ENCODE measurements at regions not wholly inside any gene's neighbourhood (a gene's known extent, or its start where the extent isn't known, plus 50 kb on each side); places are given as distances from the start of the nearest gene placed in this dataset.

GRCh38 chr3:14297305-14297704 lies 105.1 kb upstream of the SLC6A6 start:
- H3K14ac ChIP-seq (ENCODE audit: insufficient read depth, low read length) = no peak overlapping the region
- Mint-ChIP-seq H3K9me3 (no peaks in the 10 kb centered on the region), H3K4me1 (peaks cover 15 to 19% of the 10 kb centered on the region in 2 experiments), H3K4me3 (no peak overlapping the region; a peak in 1 of 5 replicates), H3K27ac (peak overlapping the region in 1 of 3 experiments; percentile 83; a peak in 1 of 7 replicates), H3K36me3 (ENCODE audit: insufficient read depth in 1 of 3, low read depth in 3 of 3) (peaks cover 0 to 2% (median 0%) of the 10 kb centered on the region in 3 experiments; a peak in 2 of 7 replicates), H3K27me3 (ENCODE audit: low read depth) (peaks cover 11% of the 10 kb centered on the region; the same call in 1 of the 2 replicates)
- no peak overlapping the region for H3T11ph ChIP-seq (ENCODE audit: low read length)
- no peak overlapping the region for H3K23ac ChIP-seq (ENCODE audit: insufficient read length, low read depth, low read length)
- TF ChIP-seq, protein P1, sequence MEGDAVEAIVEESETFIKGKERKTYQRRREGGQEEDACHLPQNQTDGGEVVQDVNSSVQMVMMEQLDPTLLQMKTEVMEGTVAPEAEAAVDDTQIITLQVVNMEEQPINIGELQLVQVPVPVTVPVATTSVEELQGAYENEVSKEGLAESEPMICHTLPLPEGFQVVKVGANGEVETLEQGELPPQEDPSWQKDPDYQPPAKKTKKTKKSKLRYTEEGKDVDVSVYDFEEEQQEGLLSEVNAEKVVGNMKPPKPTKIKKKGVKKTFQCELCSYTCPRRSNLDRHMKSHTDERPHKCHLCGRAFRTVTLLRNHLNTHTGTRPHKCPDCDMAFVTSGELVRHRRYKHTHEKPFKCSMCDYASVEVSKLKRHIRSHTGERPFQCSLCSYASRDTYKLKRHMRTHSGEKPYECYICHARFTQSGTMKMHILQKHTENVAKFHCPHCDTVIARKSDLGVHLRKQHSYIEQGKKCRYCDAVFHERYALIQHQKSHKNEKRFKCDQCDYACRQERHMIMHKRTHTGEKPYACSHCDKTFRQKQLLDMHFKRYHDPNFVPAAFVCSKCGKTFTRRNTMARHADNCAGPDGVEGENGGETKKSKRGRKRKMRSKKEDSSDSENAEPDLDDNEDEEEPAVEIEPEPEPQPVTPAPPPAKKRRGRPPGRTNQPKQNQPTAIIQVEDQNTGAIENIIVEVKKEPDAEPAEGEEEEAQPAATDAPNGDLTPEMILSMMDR (conservative IDR thresholded peaks at IDR 0.05) = no peak
- H3K4me2 ChIP-seq (ENCODE audit: insufficient read depth, insufficient read length, low read length) = no peak overlapping the region
- no peak overlapping the region for H3K56ac ChIP-seq (ENCODE audit: insufficient read length, low read depth, low read length)
- H4K5ac ChIP-seq (ENCODE audit: insufficient read length, low read depth, low read length) = no peak overlapping the region
- H2AFZ ChIP-seq (ENCODE audit: low read length) = no peak overlapping the region
- H2BK15ac ChIP-seq (ENCODE audit: low read depth, low read length) = no peak overlapping the region
- H3K27ac ChIP-seq (ENCODE audit: insufficient read length, low read depth, low read length) = no peak overlapping the region
- no peak overlapping the region for H2BK12ac ChIP-seq (ENCODE audit: insufficient read length, low read depth, low read length)
- no peak overlapping the region for H2BK5ac ChIP-seq (ENCODE audit: insufficient read length, low read length)
- no peaks in the 10 kb centered on the region for H3K79me2 ChIP-seq (ENCODE audit: insufficient read depth, low read length)
- no peak overlapping the region for H4K8ac ChIP-seq (replicated peaks; ENCODE audit: insufficient read length, low read depth, low read length)
- H3K4ac ChIP-seq (ENCODE audit: low read depth, low read length) = no peak overlapping the region
- no peak overlapping the region for H2AK5ac ChIP-seq (ENCODE audit: insufficient read length, low read length)
- no peak overlapping the region for H2BK20ac ChIP-seq (ENCODE audit: low read depth, low read length, poor library complexity, severe bottlenecking)
- H3K9ac ChIP-seq (ENCODE audit: extremely low read depth, insufficient read length, low read length) = no peak overlapping the region
- H3K18ac ChIP-seq (ENCODE audit: insufficient read length, low read depth, low read length) = no peak overlapping the region
- no peaks in the 10 kb centered on the region; the same call in 1 of the 2 replicates for H3K27me3 ChIP-seq (ENCODE audit: insufficient read depth, low read length)
- H3K4me1 ChIP-seq (ENCODE audit: insufficient read depth, low read length) = no peaks in the 10 kb centered on the region; the same call in 1 of the 2 replicates
- no peaks in the 10 kb centered on the region for H3K23me2 ChIP-seq (ENCODE audit: insufficient read length, low read depth, low read length, poor library complexity, severe bottlenecking)
- no peak for DNase-seq
- H4K91ac ChIP-seq (ENCODE audit: insufficient read length, low read depth, low read length) = no peak overlapping the region
- H2BK120ac ChIP-seq (ENCODE audit: low read depth, low read length, poor library complexity, severe bottlenecking) = no peak overlapping the region
- no peaks in the 10 kb centered on the region for H3K79me1 ChIP-seq (ENCODE audit: insufficient read depth, low read depth, low read length, poor library complexity, severe bottlenecking)
- no peaks in the 10 kb centered on the region for H3K9me3 ChIP-seq (ENCODE audit: control insufficient read depth, low read depth, low read length)
- no peaks in the 10 kb centered on the region for H4K20me1 ChIP-seq (ENCODE audit: control insufficient read depth, insufficient read depth, insufficient read length)
- WGBS (ENCODE audit: extremely low coverage, insufficient read length, low lambda C conversion rate) = no CpG with 5 or more reads among the region's 8 CpGs
